ENCODE measurements at regions not wholly inside any gene's neighbourhood (a gene's known extent, or its start where the extent isn't known, plus 50 kb on each side); places are given as distances from the start of the nearest gene placed in this dataset.

DNA sequence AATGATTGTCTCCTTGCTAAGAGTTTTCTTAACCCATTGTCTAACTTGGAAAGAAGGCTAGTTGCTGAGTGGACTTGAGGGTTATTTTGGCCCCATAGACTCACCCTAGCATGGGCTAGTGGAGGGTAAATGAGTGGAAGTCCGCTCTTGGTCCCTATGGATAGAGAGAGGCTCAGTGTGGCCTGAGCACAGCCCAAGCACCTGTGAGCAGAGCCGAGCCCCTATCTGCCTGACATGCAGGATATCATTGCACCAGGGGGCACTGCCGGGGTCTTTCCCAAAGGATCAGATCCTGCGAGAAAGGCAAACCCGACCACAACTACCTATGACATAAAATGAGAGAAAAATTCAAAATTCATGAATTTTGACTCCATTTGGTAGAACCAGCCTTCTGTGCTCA is 70.6 kb upstream of the GGTLC1 start:
- H3K4me3 ChIP-seq (ENCODE audit: low read depth, low read length) = no peak overlapping the region
- H3K36me3 ChIP-seq (replicated peaks) = no peaks in the 10 kb centered on the region
- in situ Hi-C loops (cut with HindIII; ENCODE audit: low pct_ligation_motif_present, low sequenced_read_pairs) = no loop called here
- H3K27ac ChIP-seq = no peak overlapping the region
- TF ChIP-seq, protein P1, sequence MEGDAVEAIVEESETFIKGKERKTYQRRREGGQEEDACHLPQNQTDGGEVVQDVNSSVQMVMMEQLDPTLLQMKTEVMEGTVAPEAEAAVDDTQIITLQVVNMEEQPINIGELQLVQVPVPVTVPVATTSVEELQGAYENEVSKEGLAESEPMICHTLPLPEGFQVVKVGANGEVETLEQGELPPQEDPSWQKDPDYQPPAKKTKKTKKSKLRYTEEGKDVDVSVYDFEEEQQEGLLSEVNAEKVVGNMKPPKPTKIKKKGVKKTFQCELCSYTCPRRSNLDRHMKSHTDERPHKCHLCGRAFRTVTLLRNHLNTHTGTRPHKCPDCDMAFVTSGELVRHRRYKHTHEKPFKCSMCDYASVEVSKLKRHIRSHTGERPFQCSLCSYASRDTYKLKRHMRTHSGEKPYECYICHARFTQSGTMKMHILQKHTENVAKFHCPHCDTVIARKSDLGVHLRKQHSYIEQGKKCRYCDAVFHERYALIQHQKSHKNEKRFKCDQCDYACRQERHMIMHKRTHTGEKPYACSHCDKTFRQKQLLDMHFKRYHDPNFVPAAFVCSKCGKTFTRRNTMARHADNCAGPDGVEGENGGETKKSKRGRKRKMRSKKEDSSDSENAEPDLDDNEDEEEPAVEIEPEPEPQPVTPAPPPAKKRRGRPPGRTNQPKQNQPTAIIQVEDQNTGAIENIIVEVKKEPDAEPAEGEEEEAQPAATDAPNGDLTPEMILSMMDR (IDR thresholded peaks at IDR 0.05; ENCODE audit: low read depth, low read length, missing control alignments) = no peak
- no peak for DNase-seq
- no peaks in the 10 kb centered on the region for H3K27me3 ChIP-seq (replicated peaks)

- Histone ChIP-seq H3K27me3 (replicated peaks) (no peaks in the 10 kb centered on the region), H3K27ac (no peak overlapping the region), H3K4me3 (ENCODE audit: low read depth, low read length) (no peak overlapping the region), H3K36me3 (replicated peaks) (no peaks in the 10 kb centered on the region)
- in situ Hi-C loops (cut with HindIII; ENCODE audit: low pct_ligation_motif_present, low sequenced_read_pairs) = no loop called here
- TF ChIP-seq, protein P1 (IDR thresholded peaks at IDR 0.05; ENCODE audit: low read depth, low read length, missing control alignments) = no peak
- no peak for DNase-seq
Observed at GRCh38 chr20:24056491-24056890, 67.9 kb upstream of the GGTLC1 start.

DNA sequence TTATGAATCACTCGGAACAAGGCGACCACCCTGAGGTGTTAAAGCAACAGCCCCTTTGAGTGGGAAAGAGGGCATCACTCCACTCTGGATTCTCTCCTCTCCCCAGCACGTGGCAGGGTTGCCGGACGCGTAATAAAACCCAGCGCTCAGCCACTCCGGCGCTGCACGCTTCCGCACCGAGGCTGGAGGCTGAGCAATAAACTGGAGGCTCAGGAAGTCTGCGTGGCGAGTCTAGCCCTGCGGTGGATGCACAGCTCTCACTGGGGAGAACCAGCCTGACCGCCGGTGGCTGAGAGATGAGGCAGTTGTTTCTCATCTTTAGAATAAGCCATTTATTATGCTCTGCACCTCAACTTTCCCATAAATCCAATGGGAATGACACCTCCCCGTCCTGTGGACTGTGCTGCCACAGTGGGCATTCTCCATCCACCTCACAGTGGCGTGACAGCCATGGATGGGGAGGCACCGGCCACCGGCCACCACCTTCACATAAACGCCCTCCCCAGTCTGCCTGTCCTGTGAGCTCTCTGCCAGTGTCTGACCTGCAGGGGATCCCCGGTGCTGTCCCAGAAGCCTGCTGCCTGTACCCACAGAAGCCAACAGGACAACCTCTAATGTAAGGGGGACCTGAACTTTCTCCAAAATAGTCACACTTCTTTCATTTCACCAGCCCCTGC is 64.2 kb upstream of the GGTLC1 start:
- TF ChIP-seq, protein P1 (IDR thresholded peaks at IDR 0.05; ENCODE audit: low read depth, low read length, missing control alignments) = no peak
- H3K27me3 ChIP-seq (replicated peaks) = no peaks in the 10 kb centered on the region
- H3K4me3 ChIP-seq (ENCODE audit: low read depth, low read length) = no peak overlapping the region
- in situ Hi-C loops (cut with HindIII; ENCODE audit: low pct_ligation_motif_present, low sequenced_read_pairs) = no loop called here
- H3K36me3 ChIP-seq (replicated peaks) = no peaks in the 10 kb centered on the region
- DNase-seq = no peak
- H3K27ac ChIP-seq = no peak overlapping the region

DNA sequence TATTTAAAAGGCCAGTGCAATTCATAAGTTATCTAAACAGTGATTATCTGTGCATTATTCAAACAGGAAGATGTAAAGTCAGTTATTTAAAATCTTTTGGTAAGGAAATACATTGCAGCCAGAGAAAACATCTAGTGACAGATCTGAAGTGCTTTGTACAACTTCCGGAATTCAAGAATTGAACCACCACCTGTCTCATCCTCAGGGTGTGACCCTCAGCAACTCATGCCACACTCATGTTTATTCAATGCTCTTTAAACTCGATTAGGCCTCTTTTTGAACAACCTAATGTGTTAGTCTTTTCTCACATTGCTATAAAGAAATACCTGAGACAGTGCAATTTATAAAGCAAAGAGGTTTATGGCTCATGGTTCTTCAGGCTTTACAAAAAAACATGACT is 62.6 kb upstream of the GGTLC1 start:
- Histone ChIP-seq H3K36me3 (replicated peaks) (no peaks in the 10 kb centered on the region), H3K4me3 (ENCODE audit: low read depth, low read length) (no peak overlapping the region), H3K27ac (no peak overlapping the region), H3K27me3 (replicated peaks) (no peaks in the 10 kb centered on the region)
- in situ Hi-C loops (cut with HindIII; ENCODE audit: low pct_ligation_motif_present, low sequenced_read_pairs) = no loop called here
- TF ChIP-seq, protein P1 (IDR thresholded peaks at IDR 0.05; ENCODE audit: low read depth, low read length, missing control alignments) = no peak
- no peak for DNase-seq

DNA sequence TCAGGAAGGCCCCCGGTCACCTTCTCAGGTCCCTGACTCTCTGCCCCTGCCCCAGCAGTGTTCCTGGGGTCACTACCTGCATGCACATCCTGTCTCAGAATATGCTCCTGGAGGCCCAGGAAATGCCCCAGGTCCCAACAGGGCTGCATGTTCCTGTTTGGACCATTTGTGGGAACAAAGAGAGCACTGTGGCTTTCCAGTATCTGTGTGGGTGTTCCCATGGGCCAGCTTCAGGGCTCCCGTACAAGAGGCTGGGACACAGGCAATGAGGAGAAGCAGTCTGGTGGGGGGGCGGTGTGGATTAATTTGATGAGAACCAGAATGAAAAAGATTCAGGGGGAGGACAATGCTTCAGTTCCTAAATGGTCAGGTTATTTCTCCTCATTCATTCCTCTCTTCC is 61.5 kb upstream of the GGTLC1 start:
- Histone ChIP-seq H3K4me3 (ENCODE audit: low read depth, low read length) (no peak overlapping the region), H3K36me3 (replicated peaks) (no peaks in the 10 kb centered on the region), H3K27ac (no peak overlapping the region), H3K27me3 (replicated peaks) (no peaks in the 10 kb centered on the region)
- in situ Hi-C loops (cut with HindIII; ENCODE audit: low pct_ligation_motif_present, low sequenced_read_pairs) = no loop called here
- TF ChIP-seq, protein P1 (IDR thresholded peaks at IDR 0.05; ENCODE audit: low read depth, low read length, missing control alignments) = no peak
- no peak for DNase-seq

DNA sequence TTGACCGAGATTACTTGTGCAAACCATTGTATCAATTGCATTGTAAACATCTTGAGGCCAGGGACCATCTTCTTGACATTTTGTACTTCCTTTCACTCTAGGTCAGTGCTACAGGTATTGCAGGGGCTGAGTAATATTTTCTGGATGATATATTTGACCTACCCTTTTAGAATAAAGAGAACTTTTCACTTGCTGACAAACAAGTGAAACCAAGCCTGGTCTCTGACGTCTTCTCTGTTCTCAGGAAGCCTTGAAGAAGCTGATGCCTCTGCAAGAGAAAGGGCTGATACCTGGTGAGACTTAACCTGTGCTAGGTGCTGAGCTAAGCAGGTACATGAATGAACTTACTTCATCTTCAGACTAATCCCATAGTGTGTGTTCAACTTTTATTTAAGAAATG is 60.5 kb upstream of the GGTLC1 start:
- H3K27ac ChIP-seq = no peak overlapping the region
- no peak overlapping the region for H3K4me3 ChIP-seq (ENCODE audit: low read depth, low read length)
- TF ChIP-seq, protein P1 (IDR thresholded peaks at IDR 0.05; ENCODE audit: low read depth, low read length, missing control alignments) = no peak
- in situ Hi-C loops (cut with HindIII; ENCODE audit: low pct_ligation_motif_present, low sequenced_read_pairs) = no loop called here
- H3K27me3 ChIP-seq (replicated peaks) = no peaks in the 10 kb centered on the region
- DNase-seq = no peak
- H3K36me3 ChIP-seq (replicated peaks) = no peaks in the 10 kb centered on the region

Measured in brain microvascular endothelial cell (primary cell).